OCI-LY7 (cell line): ENCODE measurements at regions not wholly inside any gene's neighbourhood (a gene's known extent, or its start where the extent isn't known, plus 50 kb on each side); places are given as distances from the start of the nearest gene placed in this dataset.

Experiments used
- BruUV-seq: library from RNA; stranded (reverse); fragments of 400-500 nt; replicated peaks from 2 replicates; lab custom pipeline; 2021; lab: Mats Ljungman, UMichigan
- CTCF ChIA-PET: fragments of 300-600 bp; sonication (Branson Sonifier 250); formaldehyde crosslinking; loops from one replicate; lab custom pipeline; 2022; ENCODE audit warnings: antibody characterized with exemption; ENCODE audit not compliant: unreplicated experiment; lab: Charles Lee
- POLR2A ChIA-PET: fragments of 300-600 bp; sonication (Branson Sonifier 250); formaldehyde crosslinking; loops from one replicate; lab custom pipeline; 2022; ENCODE audit warnings: antibody characterized with exemption; lab: Charles Lee
- DNase-seq: peaks from one replicate; pipeline ENCODE4 v3.0.0-alpha.2; 2015; ENCODE audit warnings: low spot score
- H2AFZ ChIP-seq: fragments of 200-600 bp; sonication (generic), shearing (Covaris generic); 2 replicates; pipeline ENCODE4 v1.6.1; 2014; ENCODE audit warnings: mild to moderate bottlenecking, antibody characterized with exemption, low read length, moderate library complexity
- H3K27ac ChIP-seq: fragments of 200-600 bp; sonication (generic); 2 replicates; pipeline ENCODE4 v1.5.1; 2014; ENCODE audit warnings: mixed run types, low read depth, mild to moderate bottlenecking, moderate library complexity, low read length, inconsistent platforms; ENCODE audit not compliant: poor library complexity, severe bottlenecking
- H3K36me3 ChIP-seq: fragments of 200-600 bp; sonication (generic); 2 replicates; pipeline ENCODE4 v1.6.1; 2014; ENCODE audit warnings: mild to moderate bottlenecking, antibody characterized with exemption, low read length, moderate library complexity, mixed read lengths; ENCODE audit not compliant: insufficient read depth
- H3K4me1 ChIP-seq: fragments of 200-600 bp; sonication (generic); 2 replicates; pipeline ENCODE4 v1.5.1; 2014; ENCODE audit warnings: mild to moderate bottlenecking, low read length; ENCODE audit not compliant: insufficient read depth, poor library complexity, severe bottlenecking
- H3K4me2 ChIP-seq: fragments of 200-600 bp; sonication (generic); 2 replicates; pipeline ENCODE4 v1.6.1; 2014; ENCODE audit warnings: mild to moderate bottlenecking, low read length
- H3K4me3 ChIP-seq: fragments of 200-600 bp; sonication (generic); 2 replicates; pipeline ENCODE4 v1.5.1; 2014; ENCODE audit warnings: mild to moderate bottlenecking, low read depth, low read length; ENCODE audit not compliant: poor library complexity, severe bottlenecking
- H3K79me2 ChIP-seq: fragments of 200-600 bp; sonication (generic); 2 replicates; pipeline ENCODE4 v1.6.1; 2016; ENCODE audit warnings: low read depth, mild to moderate bottlenecking, low read length, moderate library complexity, mixed read lengths; ENCODE audit not compliant: insufficient read depth
- H3K9me2 ChIP-seq: fragments of 200-600 bp; sonication (generic); 2 replicates; pipeline ENCODE4 v1.6.1; 2016; ENCODE audit warnings: mild to moderate bottlenecking, low read length, mixed read lengths; ENCODE audit not compliant: insufficient read depth
- H3K9me3 ChIP-seq: fragments of 200-600 bp; sonication (generic); 2 replicates; pipeline ENCODE4 v1.6.1; 2014; ENCODE audit warnings: mild to moderate bottlenecking, mixed run types, low read length, mixed read lengths
- H4K20me1 ChIP-seq: fragments of 200-600 bp; sonication (generic); 2 replicates; pipeline ENCODE4 v1.6.1; 2014; ENCODE audit warnings: mild to moderate bottlenecking, antibody characterized with exemption, low read length, moderate library complexity, mixed read lengths; ENCODE audit not compliant: insufficient read depth
- CTCF ChIP-seq: fragments of 200-600 bp; sonication (generic); conservative IDR thresholded peaks from 2 replicates; pipeline ENCODE4 v1.5.1; 2014; ENCODE audit warnings: mild to moderate bottlenecking, antibody characterized with exemption, low read length, moderate library complexity, mixed read lengths
- EZH2phosphoT487 ChIP-seq: fragments of 200-600 bp; sonication (generic); IDR thresholded peaks from 2 replicates; pipeline ENCODE4 v1.6.1; 2018; ENCODE audit warnings: low read depth, borderline replicate concordance, mild to moderate bottlenecking, mixed run types, antibody characterized with exemption, low read length, moderate library complexity, mixed read lengths
- intact Hi-C: fragments of 100-400 bp; cut with micrococcal nuclease; formaldehyde crosslinking; loops from one replicate; pipeline ENCODE4 v1.10.0; 2022; ENCODE audit not compliant: unreplicated experiment

GRCh38 chr1:244196571-244197285, 145.6 kb downstream of the ZBTB18 start:
- intact Hi-C loops = no loop called here
- TF ChIP-seq EZH2phosphoT487 = no peak
- Histone ChIP-seq H3K4me1 (no peaks in the 10 kb centered on the region), H3K4me2 (no peak overlapping the region), H3K4me3 (no peak overlapping the region), H3K9me2 (no peaks in the 10 kb centered on the region), H3K9me3 (no peaks in the 10 kb centered on the region), H3K79me2 (no peaks in the 10 kb centered on the region), H4K20me1 (no peaks in the 10 kb centered on the region), H3K36me3 (no peaks in the 10 kb centered on the region), H2AFZ (no peak overlapping the region), H3K27ac (no peak overlapping the region)
- CTCF ChIA-PET = no interaction called here
- POLR2A ChIA-PET = no interaction called here
- BruUV-seq = no TSS peak
- DNase-seq = no peak

- H3K4me3 ChIP-seq = no peak overlapping the region
- H4K20me1 ChIP-seq = no peaks in the 10 kb centered on the region
- DNase-seq = no peak
- ChIA-PET CTCF (no interaction called here), POLR2A (no interaction called here)
- H2AFZ ChIP-seq = no peak overlapping the region
- no peaks in the 10 kb centered on the region for H3K4me1 ChIP-seq
- intact Hi-C loops = no loop called here
- no peaks in the 10 kb centered on the region for H3K9me3 ChIP-seq
- no peak overlapping the region for H3K4me2 ChIP-seq
- H3K9me2 ChIP-seq = no peaks in the 10 kb centered on the region
- H3K79me2 ChIP-seq = no peaks in the 10 kb centered on the region
- no peak overlapping the region for H3K27ac ChIP-seq
- BruUV-seq = no TSS peak
- H3K36me3 ChIP-seq = no peaks in the 10 kb centered on the region
- TF ChIP-seq EZH2phosphoT487 (no peak), CTCF (no peak)
Measured at GRCh38 chr1:244197851-244198375, 146.8 kb downstream of the ZBTB18 start.

- TF ChIP-seq EZH2phosphoT487 = no peak
- TF ChIP-seq CTCF = no peak
- Histone ChIP-seq H3K79me2 (no peaks in the 10 kb centered on the region), H4K20me1 (no peaks in the 10 kb centered on the region), H3K27ac (no peak overlapping the region), H3K4me1 (no peaks in the 10 kb centered on the region), H3K4me3 (no peak overlapping the region), H2AFZ (no peak overlapping the region), H3K9me3 (no peaks in the 10 kb centered on the region), H3K4me2 (no peak overlapping the region), H3K9me2 (no peaks in the 10 kb centered on the region), H3K36me3 (no peaks in the 10 kb centered on the region)
- ChIA-PET CTCF (no interaction called here), POLR2A (no interaction called here)
- intact Hi-C loops = no loop called here
- no peak for DNase-seq
- no TSS peak for BruUV-seq
Measured at GRCh38 chr1:244199902-244200301, 148.8 kb downstream of the ZBTB18 start.
